Activated CD4-positive, alpha-beta T cell treated with anti-CD3 and anti-CD28 coated beads, Interleukin-2, amount 10 ng/mL, durations not matched to agents 7 days and 5 days (primary cell): ENCODE measurements at regions not wholly inside any gene's neighbourhood (a gene's known extent, or its start where the extent isn't known, plus 50 kb on each side); places are given as distances from the start of the nearest gene placed in this dataset.
A peak's percentile ranks its signal among the peaks of the same experiment; 100 is the strongest.

ENCODE experiments used
- CTCF ChIA-PET: fragments of 350-600 bp; sonication (Branson Sonifier 250); formaldehyde crosslinking; loops from one replicate; lab custom pipeline; 2021; ENCODE audit warnings: antibody characterized with exemption; lab: Charles Lee
- POLR2A ChIA-PET: fragments of 350-600 bp; sonication (Branson Sonifier 250); formaldehyde crosslinking; loops from one replicate; lab custom pipeline; 2021; ENCODE audit warnings: antibody characterized with exemption; lab: Charles Lee
- DNase-seq: peaks from one replicate; pipeline ENCODE4 v3.0.0-alpha.2; 2020
- H3K27ac Mint-ChIP-seq: one replicate; pipeline ENCODE4 v1.8.0; 2021; ENCODE audit warnings: mild to moderate bottlenecking, moderate library complexity, mixed read lengths
- H3K27me3 Mint-ChIP-seq: one replicate; pipeline ENCODE4 v1.8.0; 2021; ENCODE audit warnings: mixed read lengths
- H3K36me3 Mint-ChIP-seq: one replicate; pipeline ENCODE4 v1.8.0; 2021; ENCODE audit warnings: low read depth, mixed read lengths
- H3K4me1 Mint-ChIP-seq: one replicate; pipeline ENCODE4 v1.8.0; 2021; ENCODE audit warnings: mixed read lengths
- H3K4me3 Mint-ChIP-seq: one replicate; pipeline ENCODE4 v1.8.0; 2021; ENCODE audit warnings: mild to moderate bottlenecking, moderate library complexity, mixed read lengths
- H3K9me3 Mint-ChIP-seq: one replicate; pipeline ENCODE4 v1.8.0; 2021; ENCODE audit warnings: mixed read lengths

DNA sequence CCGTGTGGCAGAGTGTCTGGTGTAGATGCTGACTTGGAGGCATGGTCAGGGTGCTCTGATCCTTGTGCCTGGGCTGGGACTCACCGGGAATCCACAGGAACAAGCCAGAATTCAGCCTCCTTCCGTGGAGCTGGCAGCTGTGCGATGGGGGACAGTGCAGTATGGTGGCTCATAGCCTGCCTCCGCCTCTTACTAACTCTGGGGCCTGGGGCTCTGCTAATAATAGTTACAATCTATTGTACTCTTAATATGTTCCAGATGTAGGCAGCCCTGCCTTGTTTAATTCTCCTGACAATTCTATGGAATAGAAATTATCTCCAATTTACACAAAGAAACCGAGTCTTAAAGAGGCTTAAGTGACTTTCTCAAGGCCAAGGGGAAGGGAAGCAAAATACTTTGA, 77.6 kb downstream of the PCDH1 start:
- Mint-ChIP-seq H3K36me3 (no peaks in the 10 kb centered on the region), H3K4me1 (peaks cover 3% of the 10 kb centered on the region), H3K27ac (no peak overlapping the region), H3K27me3 (peaks cover 25% of the 10 kb centered on the region), H3K9me3 (no peaks in the 10 kb centered on the region), H3K4me3 (no peak overlapping the region)
- CTCF ChIA-PET = no interaction called here
- POLR2A ChIA-PET = no interaction called here
- no peak for DNase-seq

DNA sequence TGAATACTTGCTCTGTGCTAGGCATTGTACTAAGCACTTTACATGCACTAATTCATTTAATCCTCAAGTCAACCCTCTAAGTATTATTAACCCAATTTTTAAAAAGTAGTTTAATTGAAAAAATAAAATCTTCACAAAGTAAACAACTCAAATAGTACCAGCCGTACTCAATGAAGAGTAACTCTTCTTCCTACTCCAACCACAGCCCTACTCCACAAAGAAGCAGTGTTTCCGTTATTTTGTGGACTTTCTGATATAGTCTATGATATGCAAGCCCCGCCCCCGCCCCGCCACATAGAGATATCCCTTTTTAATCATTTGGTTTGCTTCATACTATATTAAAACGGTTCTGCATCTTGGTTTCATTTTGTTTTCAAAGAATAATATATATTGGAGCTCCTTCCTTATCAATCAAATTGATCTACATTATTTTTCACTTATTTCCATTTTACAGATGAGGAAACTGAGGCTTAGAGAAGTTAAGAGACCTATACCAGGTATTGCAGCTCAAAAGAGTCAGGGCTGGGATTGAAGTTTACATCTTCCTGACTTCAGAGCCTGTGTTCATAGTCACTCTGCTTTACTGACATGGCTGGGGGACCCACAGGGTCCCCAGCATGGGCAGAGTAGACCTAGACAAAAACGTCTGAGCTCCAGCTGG, 78.6 kb downstream of the PCDH1 start:
- DNase-seq = no peak
- POLR2A ChIA-PET = no interaction called here
- peaks cover 18% of the 10 kb centered on the region for H3K27me3 Mint-ChIP-seq
- no peaks in the 10 kb centered on the region for H3K9me3 Mint-ChIP-seq
- H3K4me3 Mint-ChIP-seq = no peak overlapping the region
- peak overlapping the region; percentile 16 for H3K27ac Mint-ChIP-seq
- CTCF ChIA-PET = interaction anchor here (0.8 to 1.5 kb wide), 2 partner anchors 15 to 117 kb away, joined by 4 read pairs; no protein-coding TSS in a partner anchor
- H3K36me3 Mint-ChIP-seq = no peaks in the 10 kb centered on the region
- H3K4me1 Mint-ChIP-seq = peaks cover 3% of the 10 kb centered on the region

DNA sequence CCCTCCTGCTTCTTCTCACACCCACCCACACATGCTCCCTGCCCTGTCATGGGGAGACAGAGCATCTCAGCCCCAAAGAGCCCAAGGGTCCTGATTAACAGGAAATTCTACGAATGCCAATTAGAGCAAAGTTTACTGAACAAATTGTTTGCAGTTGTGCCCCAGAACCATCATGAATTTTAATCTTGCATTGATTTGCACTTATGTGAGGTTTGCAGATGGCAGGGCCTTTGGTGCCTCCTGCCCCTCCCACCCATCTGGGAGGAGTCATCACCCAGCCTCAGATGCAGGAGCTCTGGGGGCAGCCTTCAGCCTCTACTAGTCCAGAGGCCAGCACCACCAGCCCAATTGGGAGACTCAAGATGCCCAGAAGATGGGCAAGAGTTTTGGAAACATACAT, 80.8 kb downstream of the PCDH1 start:
- no peak for DNase-seq
- H3K4me1 Mint-ChIP-seq = peaks cover 3% of the 10 kb centered on the region
- H3K27ac Mint-ChIP-seq = no peak overlapping the region
- no peak overlapping the region for H3K4me3 Mint-ChIP-seq
- H3K9me3 Mint-ChIP-seq = no peaks in the 10 kb centered on the region
- ChIA-PET POLR2A (no interaction called here), CTCF (interaction anchor here (1.5 kb wide), 1 partner anchor 106 kb away, joined by 3 read pairs; no protein-coding TSS in a partner anchor)
- no peaks in the 10 kb centered on the region for H3K36me3 Mint-ChIP-seq
- H3K27me3 Mint-ChIP-seq = peaks cover 4% of the 10 kb centered on the region

DNA sequence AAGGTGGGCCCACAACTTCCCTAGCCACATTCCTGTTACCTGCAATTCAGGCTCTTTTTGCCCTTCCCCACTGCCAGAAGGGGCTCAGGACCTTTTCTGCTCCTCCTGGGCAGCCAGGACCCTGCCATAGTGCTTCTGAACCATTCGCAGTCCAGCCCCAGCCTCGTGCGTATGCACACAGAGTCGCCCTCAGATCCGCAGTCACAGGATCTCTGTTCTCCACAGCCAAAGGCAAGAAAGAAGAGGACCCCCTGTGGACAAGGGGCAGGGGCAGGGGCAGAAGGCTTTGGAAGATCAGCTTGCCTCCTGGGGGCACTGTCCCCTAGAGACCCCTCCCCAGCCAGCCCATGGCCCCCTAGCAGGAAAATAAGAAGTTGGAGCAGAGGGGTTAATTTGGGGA, 82.8 kb downstream of the PCDH1 start:
- no peak overlapping the region for H3K27ac Mint-ChIP-seq
- no peaks in the 10 kb centered on the region for H3K9me3 Mint-ChIP-seq
- DNase-seq = no peak
- H3K4me1 Mint-ChIP-seq = peaks cover 3% of the 10 kb centered on the region
- H3K27me3 Mint-ChIP-seq = no peaks in the 10 kb centered on the region
- no peak overlapping the region for H3K4me3 Mint-ChIP-seq
- H3K36me3 Mint-ChIP-seq = no peaks in the 10 kb centered on the region
- CTCF ChIA-PET = interaction anchor here (0.8 to 1.7 kb wide), 3 partner anchors 9 to 104 kb away, joined by 3 to 5 read pairs (median 3); no protein-coding TSS in a partner anchor
- POLR2A ChIA-PET = no interaction called here

DNA sequence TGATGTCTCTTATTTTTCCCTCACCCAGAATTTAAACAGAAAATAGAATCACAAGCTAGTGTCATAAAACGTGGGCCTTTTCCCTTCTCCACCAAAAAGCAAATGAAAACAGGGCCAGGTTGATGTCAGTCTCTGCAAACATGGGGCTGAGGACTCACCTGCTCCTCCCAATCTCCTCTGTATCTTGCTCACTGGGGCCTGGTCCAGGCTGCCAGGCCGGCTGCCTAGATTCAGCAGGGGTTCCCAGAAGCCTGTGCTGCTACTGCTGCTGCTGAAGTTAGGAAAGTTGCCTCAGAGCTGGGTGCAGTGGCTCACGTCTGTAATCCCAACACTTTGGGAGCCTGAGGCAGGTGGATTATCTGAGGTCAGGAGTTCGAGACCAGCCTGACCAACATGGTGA, 84.3 kb downstream of the PCDH1 start:
- H3K27ac Mint-ChIP-seq = no peak overlapping the region
- no peaks in the 10 kb centered on the region for H3K36me3 Mint-ChIP-seq
- no peaks in the 10 kb centered on the region for H3K9me3 Mint-ChIP-seq
- no peak for DNase-seq
- H3K4me3 Mint-ChIP-seq = no peak overlapping the region
- H3K27me3 Mint-ChIP-seq = peaks cover 3% of the 10 kb centered on the region
- no peaks in the 10 kb centered on the region for H3K4me1 Mint-ChIP-seq
- CTCF ChIA-PET = interaction anchor here (0.8 to 1.7 kb wide), 4 partner anchors 12 to 85 kb away, joined by 3 to 5 read pairs (median 3); no protein-coding TSS in a partner anchor
- POLR2A ChIA-PET = no interaction called here

DNA sequence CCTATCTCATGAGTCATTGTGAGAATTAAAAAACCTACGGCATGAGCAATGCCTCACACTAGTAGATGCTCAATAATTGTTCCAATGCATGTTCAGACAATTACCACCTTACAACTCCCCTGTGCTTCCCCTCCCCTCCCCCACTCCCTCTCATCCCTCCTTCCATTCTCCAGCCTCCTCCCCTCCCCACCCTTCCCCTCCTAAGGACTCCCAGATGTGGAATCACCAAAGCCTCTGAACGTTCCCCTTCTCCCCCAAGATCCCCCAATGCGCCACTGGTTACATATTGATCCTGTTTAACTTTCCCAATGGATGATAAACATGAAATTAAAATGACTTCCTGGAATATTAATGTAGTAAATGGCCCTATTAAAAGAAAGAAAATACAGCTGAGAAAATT, 84.8 kb downstream of the PCDH1 start:
- H3K4me3 Mint-ChIP-seq = no peak overlapping the region
- H3K27ac Mint-ChIP-seq = no peak overlapping the region
- DNase-seq = no peak
- no peaks in the 10 kb centered on the region for H3K9me3 Mint-ChIP-seq
- H3K4me1 Mint-ChIP-seq = no peaks in the 10 kb centered on the region
- CTCF ChIA-PET = no interaction called here
- no peaks in the 10 kb centered on the region for H3K36me3 Mint-ChIP-seq
- POLR2A ChIA-PET = no interaction called here
- peaks cover 4% of the 10 kb centered on the region for H3K27me3 Mint-ChIP-seq

DNA sequence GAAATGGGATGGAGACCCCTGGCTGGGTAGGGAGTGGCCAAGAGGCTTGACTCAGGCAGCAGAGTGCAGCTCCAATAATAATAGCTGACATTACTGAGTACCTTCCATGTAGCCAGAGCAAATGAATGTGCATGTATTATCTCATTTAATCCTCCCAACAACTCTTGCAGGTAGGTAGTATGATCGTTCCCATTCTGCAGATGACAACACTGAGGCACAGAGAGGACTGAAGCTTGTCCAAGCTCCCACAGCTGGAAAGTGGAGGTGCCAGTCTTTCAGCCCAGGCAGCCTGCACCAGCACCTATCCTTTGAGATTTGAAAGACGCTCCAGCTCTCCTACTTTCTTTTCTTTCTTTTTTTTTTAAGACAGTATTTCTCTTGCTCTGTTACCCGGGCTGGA, 87.6 kb downstream of the PCDH1 start:
- H3K9me3 Mint-ChIP-seq = no peaks in the 10 kb centered on the region
- no peak overlapping the region for H3K27ac Mint-ChIP-seq
- CTCF ChIA-PET = interaction anchor here (0.6 kb wide), 1 partner anchor 48 kb away, joined by 3 read pairs; no protein-coding TSS in a partner anchor
- H3K4me3 Mint-ChIP-seq = no peak overlapping the region
- no peaks in the 10 kb centered on the region for H3K4me1 Mint-ChIP-seq
- POLR2A ChIA-PET = no interaction called here
- DNase-seq = no peak
- H3K27me3 Mint-ChIP-seq = peaks cover 4% of the 10 kb centered on the region
- no peaks in the 10 kb centered on the region for H3K36me3 Mint-ChIP-seq

DNA sequence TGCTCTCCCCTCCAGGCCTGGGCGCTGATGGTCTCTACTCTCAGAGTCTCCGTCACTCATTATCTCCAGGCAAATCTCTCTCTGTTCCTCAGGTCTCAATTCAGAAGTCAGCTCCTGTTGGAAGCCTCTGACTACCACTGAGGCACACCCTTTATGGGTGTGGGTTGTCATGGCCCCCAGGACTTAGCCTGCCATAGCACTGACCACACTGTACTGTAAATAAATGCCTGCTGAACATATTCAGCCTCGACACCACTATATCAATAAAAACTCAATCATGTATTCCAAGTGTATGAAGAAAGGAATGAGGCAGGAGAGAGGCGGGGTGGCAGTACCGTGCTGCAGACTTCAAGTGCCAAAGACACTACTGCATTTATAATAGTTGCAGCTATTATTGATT, 88.9 kb downstream of the PCDH1 start:
- DNase-seq = no peak
- peaks cover 4% of the 10 kb centered on the region for H3K27me3 Mint-ChIP-seq
- H3K4me3 Mint-ChIP-seq = no peak overlapping the region
- ChIA-PET POLR2A (no interaction called here), CTCF (no interaction called here)
- H3K27ac Mint-ChIP-seq = no peak overlapping the region
- no peaks in the 10 kb centered on the region for H3K9me3 Mint-ChIP-seq
- no peaks in the 10 kb centered on the region for H3K4me1 Mint-ChIP-seq
- no peaks in the 10 kb centered on the region for H3K36me3 Mint-ChIP-seq

DNA sequence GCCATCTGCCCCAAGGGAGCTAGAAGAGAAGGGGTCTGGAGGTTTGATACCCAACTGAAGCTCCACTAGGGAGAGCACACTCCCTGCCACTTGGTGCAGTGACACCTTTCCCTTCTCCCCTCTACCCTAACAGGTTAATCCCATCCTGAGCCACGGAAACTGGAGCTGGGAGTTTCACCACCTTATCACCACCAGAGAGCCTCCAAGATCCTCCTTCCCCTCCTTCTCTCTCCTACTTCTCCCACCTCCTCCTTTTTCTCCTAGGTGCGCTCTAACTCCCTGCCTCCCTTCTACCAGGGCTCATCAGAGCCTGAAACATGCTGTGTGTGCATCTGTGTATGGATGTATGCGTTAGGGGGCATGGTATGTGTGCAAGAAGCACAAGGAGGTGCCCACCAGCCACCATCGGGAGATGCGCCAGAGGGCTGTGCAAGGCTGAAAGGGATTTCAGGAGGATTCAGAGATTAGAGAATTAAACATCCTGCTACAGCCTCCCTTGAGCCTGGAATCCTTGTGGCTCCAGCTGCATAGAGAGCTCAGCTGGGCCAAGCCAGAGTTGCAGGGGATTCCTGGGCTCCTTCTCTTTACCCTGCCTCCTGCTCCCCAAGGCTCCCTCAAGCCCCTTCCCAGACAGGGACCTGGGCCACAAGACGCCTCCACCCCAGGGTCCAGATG, 89.8 kb downstream of the PCDH1 start:
- H3K36me3 Mint-ChIP-seq = no peaks in the 10 kb centered on the region
- DNase-seq = no peak
- H3K27me3 Mint-ChIP-seq = peaks cover 4% of the 10 kb centered on the region
- ChIA-PET CTCF (no interaction called here), POLR2A (no interaction called here)
- H3K4me1 Mint-ChIP-seq = no peaks in the 10 kb centered on the region
- no peaks in the 10 kb centered on the region for H3K9me3 Mint-ChIP-seq
- H3K27ac Mint-ChIP-seq = no peak overlapping the region
- H3K4me3 Mint-ChIP-seq = no peak overlapping the region

DNA sequence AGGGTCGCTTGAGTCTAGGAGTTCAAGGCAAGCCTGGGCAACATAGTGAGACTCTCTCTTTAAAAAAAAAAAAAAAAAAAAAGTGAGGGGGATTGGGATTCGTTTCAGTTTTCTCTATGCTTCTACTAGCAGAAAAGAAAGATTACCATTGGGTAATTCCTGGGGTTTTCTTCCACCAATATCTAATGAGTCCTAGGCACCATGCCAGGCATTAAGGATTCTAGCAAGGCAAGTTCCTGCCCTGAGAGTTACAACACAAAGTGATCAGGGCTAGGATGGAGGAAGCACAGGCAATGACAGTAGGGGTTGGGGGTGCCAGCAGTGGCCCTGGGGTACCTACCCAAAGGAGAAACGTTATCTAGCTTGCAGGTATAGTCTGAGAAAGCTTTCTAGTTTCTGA, 90.8 kb downstream of the PCDH1 start:
- Mint-ChIP-seq H3K9me3 (no peaks in the 10 kb centered on the region), H3K4me3 (no peak overlapping the region), H3K36me3 (no peaks in the 10 kb centered on the region), H3K27me3 (peaks cover 4% of the 10 kb centered on the region), H3K4me1 (no peaks in the 10 kb centered on the region), H3K27ac (no peak overlapping the region)
- ChIA-PET CTCF (interaction anchor here (0.7 kb wide), 1 partner anchor 13 kb away, joined by 3 read pairs; no protein-coding TSS in a partner anchor), POLR2A (no interaction called here)
- DNase-seq = no peak

DNA sequence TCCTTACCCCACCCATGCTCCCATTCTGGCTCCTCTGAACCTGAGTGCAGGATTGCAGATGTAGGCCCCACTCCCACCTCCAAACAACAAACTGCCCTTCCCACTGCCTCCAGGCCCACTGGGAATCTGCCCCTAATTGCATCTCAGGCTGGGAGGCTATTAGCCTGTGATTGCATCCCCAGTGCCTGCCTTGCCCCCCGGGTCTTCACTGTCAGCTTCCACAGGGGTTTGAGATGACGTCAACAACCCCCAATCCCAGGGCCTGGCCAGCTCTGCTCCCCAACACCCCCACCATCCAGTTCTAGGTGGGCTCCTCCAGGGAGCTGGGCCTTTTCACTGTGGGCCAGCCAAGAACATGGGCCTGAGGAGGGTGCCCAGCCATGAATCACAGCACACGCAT, 91.5 kb downstream of the PCDH1 start:
- POLR2A ChIA-PET = no interaction called here
- no peak overlapping the region for H3K4me3 Mint-ChIP-seq
- no peak for DNase-seq
- H3K27ac Mint-ChIP-seq = no peak overlapping the region
- H3K4me1 Mint-ChIP-seq = no peaks in the 10 kb centered on the region
- peaks cover 4% of the 10 kb centered on the region for H3K27me3 Mint-ChIP-seq
- CTCF ChIA-PET = interaction anchor here (0.7 to 1.2 kb wide), 3 partner anchors 10 to 31 kb away, joined by 3 read pairs; no protein-coding TSS in a partner anchor
- no peaks in the 10 kb centered on the region for H3K9me3 Mint-ChIP-seq
- H3K36me3 Mint-ChIP-seq = no peaks in the 10 kb centered on the region

DNA sequence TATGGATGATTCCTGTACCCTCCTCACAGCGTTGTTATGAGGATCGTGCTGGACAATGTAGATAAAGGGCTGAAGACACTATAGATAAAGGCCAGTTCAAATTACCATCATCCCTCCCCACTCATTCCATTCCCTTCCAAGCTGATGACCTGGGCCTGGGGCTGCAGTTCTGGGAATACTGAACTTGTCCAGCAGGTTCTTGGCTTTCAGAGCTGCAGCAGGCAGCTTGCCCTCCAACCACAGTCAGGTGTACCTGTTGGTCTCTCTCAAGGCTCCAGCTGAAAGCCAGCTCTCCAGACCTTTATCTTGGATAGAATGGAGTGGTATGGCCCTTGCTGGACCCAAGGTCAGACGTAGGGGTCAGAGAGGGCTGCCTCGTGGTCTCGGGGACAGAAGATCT, 92.5 kb downstream of the PCDH1 start:
- no peaks in the 10 kb centered on the region for H3K4me1 Mint-ChIP-seq
- POLR2A ChIA-PET = no interaction called here
- H3K27ac Mint-ChIP-seq = no peak overlapping the region
- H3K36me3 Mint-ChIP-seq = no peaks in the 10 kb centered on the region
- CTCF ChIA-PET = interaction anchor here (1.1 to 1.2 kb wide), 2 partner anchors 11 to 30 kb away, joined by 3 read pairs; no protein-coding TSS in a partner anchor
- no peak overlapping the region for H3K4me3 Mint-ChIP-seq
- DNase-seq = no peak
- peaks cover 4% of the 10 kb centered on the region for H3K27me3 Mint-ChIP-seq
- H3K9me3 Mint-ChIP-seq = no peaks in the 10 kb centered on the region

DNA sequence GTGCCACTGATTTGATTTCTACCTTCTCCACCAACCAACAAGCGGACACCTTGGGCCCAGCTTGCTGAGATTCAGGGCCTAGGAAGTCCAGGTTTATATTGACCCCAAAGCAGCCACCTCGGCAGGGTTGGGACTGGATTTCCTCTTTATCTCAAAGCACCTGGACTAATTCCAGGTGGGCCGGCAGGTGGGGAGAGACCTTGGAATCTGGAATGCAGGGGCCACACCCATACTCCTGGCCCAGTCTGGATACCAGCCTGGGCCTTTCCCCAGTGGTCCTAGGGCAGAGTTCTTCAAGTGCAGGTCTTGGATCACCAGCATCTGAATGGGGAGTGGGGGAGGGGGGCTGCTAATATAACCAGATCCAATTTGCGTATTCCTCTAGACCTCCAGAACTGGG, 93.1 kb downstream of the PCDH1 start:
- POLR2A ChIA-PET = interaction anchor here (0.6 kb wide), 1 partner anchor 10 kb away, joined by 3 read pairs; no protein-coding TSS in a partner anchor

More for the DNA sequence above, 93.1 kb downstream of the PCDH1 start:
- Mint-ChIP-seq H3K4me3 (no peak overlapping the region), H3K4me1 (no peaks in the 10 kb centered on the region), H3K36me3 (no peaks in the 10 kb centered on the region), H3K9me3 (no peaks in the 10 kb centered on the region), H3K27me3 (peaks cover 4% of the 10 kb centered on the region), H3K27ac (no peak overlapping the region)
- DNase-seq = no peak
- CTCF ChIA-PET = no interaction called here
